Activated CD8-positive, alpha-beta T cell treated with anti-CD3 and anti-CD28 coated beads, Interleukin-2, amount 10 ng/mL, durations not matched to agents 7 days and 5 days (primary cell): ENCODE measurements at regions not wholly inside any gene's neighbourhood (a gene's known extent, or its start where the extent isn't known, plus 50 kb on each side); places are given as distances from the start of the nearest gene placed in this dataset.
"Not testable (repeated sequence)": the region's sequence is repeated elsewhere in the genome, so short reads cannot be mapped to it uniquely, and the experiment has no call there.

Source experiments
- ATAC-seq: fragments of 150-1000 bp; cut with Tn5 transposase; one replicate; pipeline ENCODE4 v1.10.0; 2021; ENCODE audit warnings: moderate library complexity
- CTCF ChIA-PET: fragments of 350-600 bp; sonication (Branson Sonifier 250); formaldehyde crosslinking; loops from one replicate; lab custom pipeline; 2021; ENCODE audit warnings: antibody characterized with exemption; lab: Charles Lee
- POLR2A ChIA-PET: fragments of 350-600 bp; sonication (Branson Sonifier 250); formaldehyde crosslinking; loops from one replicate; lab custom pipeline; 2021; ENCODE audit warnings: antibody characterized with exemption; lab: Charles Lee
- DNase-seq: peaks from one replicate; pipeline ENCODE4 v3.0.0-alpha.2; 2020
- H3K27ac Mint-ChIP-seq: one replicate; pipeline ENCODE4 v1.8.0; 2021; ENCODE audit warnings: mild to moderate bottlenecking, mixed read lengths
- H3K27me3 Mint-ChIP-seq: one replicate; pipeline ENCODE4 v1.8.0; 2021; ENCODE audit warnings: low read depth, mixed read lengths
- H3K36me3 Mint-ChIP-seq: one replicate; pipeline ENCODE4 v1.8.0; 2021; ENCODE audit warnings: low read depth, mixed read lengths
- H3K4me1 Mint-ChIP-seq: one replicate; pipeline ENCODE4 v1.8.0; 2021; ENCODE audit warnings: low read depth, mixed read lengths
- H3K4me3 Mint-ChIP-seq: one replicate; pipeline ENCODE4 v1.8.0; 2021; ENCODE audit warnings: mild to moderate bottlenecking, mixed read lengths
- H3K9me3 Mint-ChIP-seq: one replicate; pipeline ENCODE4 v1.8.0; 2022; ENCODE audit warnings: mixed read lengths; ENCODE audit not compliant: insufficient read depth

GRCh38 chr5:96114736-96115135, 153.1 kb upstream of the ELL2 start:
- ATAC-seq (no peak), DNase-seq (no peak)
- Mint-ChIP-seq H3K36me3 (no peaks in the 10 kb centered on the region), H3K9me3 (no peaks in the 10 kb centered on the region), H3K4me1 (peaks cover 4% of the 10 kb centered on the region), H3K4me3 (no peak overlapping the region), H3K27me3 (peaks cover 3% of the 10 kb centered on the region), H3K27ac (no peak overlapping the region)
- POLR2A ChIA-PET: interaction anchor here (0.6 kb wide), 1 partner anchor 49 kb away, joined by 3 read pairs; no protein-coding TSS in a partner anchor
- CTCF ChIA-PET: no interaction called here

GRCh38 chr5:96113170-96113939, 151.7 kb upstream of the ELL2 start:
- Mint-ChIP-seq H3K9me3 (no peaks in the 10 kb centered on the region), H3K36me3 (no peaks in the 10 kb centered on the region), H3K4me3 (no peak overlapping the region), H3K4me1 (peaks cover 4% of the 10 kb centered on the region), H3K27ac (no peak overlapping the region), H3K27me3 (no peaks in the 10 kb centered on the region)
- no peak for ATAC-seq
- no peak for DNase-seq
- CTCF ChIA-PET: no interaction called here
- POLR2A ChIA-PET: no interaction called here

GRCh38 chr5:96112703-96113102, 151.1 kb upstream of the ELL2 start:
- CTCF ChIA-PET: no interaction called here
- peaks cover 4% of the 10 kb centered on the region for H3K4me1 Mint-ChIP-seq
- no peaks in the 10 kb centered on the region for H3K36me3 Mint-ChIP-seq
- H3K4me3 Mint-ChIP-seq: no peak overlapping the region
- ATAC-seq: no peak
- H3K9me3 Mint-ChIP-seq: no peaks in the 10 kb centered on the region
- POLR2A ChIA-PET: no interaction called here
- no peak overlapping the region for H3K27ac Mint-ChIP-seq
- DNase-seq: no peak
- H3K27me3 Mint-ChIP-seq: no peaks in the 10 kb centered on the region

- Mint-ChIP-seq H3K27ac (no peak overlapping the region), H3K36me3 (no peaks in the 10 kb centered on the region), H3K4me3 (no peak overlapping the region), H3K4me1 (peaks cover 4% of the 10 kb centered on the region), H3K9me3 (no peaks in the 10 kb centered on the region), H3K27me3 (no peaks in the 10 kb centered on the region)
- no peak for ATAC-seq
- CTCF ChIA-PET: interaction anchor here (0.9 kb wide), 1 partner anchor 224 kb away, joined by 3 read pairs; no protein-coding TSS in a partner anchor
- DNase-seq: no peak
- POLR2A ChIA-PET: no interaction called here
Measured at GRCh38 chr5:96112123-96112670, 150.5 kb upstream of the ELL2 start.

GRCh38 chr5:96111080-96111756, 149.6 kb upstream of the ELL2 start:
- Mint-ChIP-seq H3K27me3 (no peaks in the 10 kb centered on the region), H3K27ac (no peak overlapping the region), H3K36me3 (no peaks in the 10 kb centered on the region), H3K9me3 (no peaks in the 10 kb centered on the region), H3K4me1 (peaks cover 4% of the 10 kb centered on the region), H3K4me3 (no peak overlapping the region)
- ChIA-PET POLR2A (no interaction called here), CTCF (interaction anchor here (0.9 kb wide), 1 partner anchor 225 kb away, joined by 3 read pairs; no protein-coding TSS in a partner anchor)
- ATAC-seq (no peak), DNase-seq (no peak)

GRCh38 chr5:96110300-96110699, 148.6 kb upstream of the ELL2 start:
- DNase-seq: no peak
- H3K27me3 Mint-ChIP-seq: no peaks in the 10 kb centered on the region
- no peak overlapping the region for H3K4me3 Mint-ChIP-seq
- H3K36me3 Mint-ChIP-seq: no peaks in the 10 kb centered on the region
- H3K9me3 Mint-ChIP-seq: no peaks in the 10 kb centered on the region
- no peak overlapping the region for H3K27ac Mint-ChIP-seq
- H3K4me1 Mint-ChIP-seq: peaks cover 1% of the 10 kb centered on the region
- ChIA-PET POLR2A (no interaction called here), CTCF (no interaction called here)
- ATAC-seq: no peak

GRCh38 chr5:96108629-96109028, 147.0 kb upstream of the ELL2 start:
- H3K9me3 Mint-ChIP-seq, H3K4me3 Mint-ChIP-seq, H3K27me3 Mint-ChIP-seq, ATAC-seq, DNase-seq, POLR2A ChIA-PET, H3K4me1 Mint-ChIP-seq, H3K36me3 Mint-ChIP-seq, H3K27ac Mint-ChIP-seq, CTCF ChIA-PET: not testable (repeated sequence)

- not testable (repeated sequence) for ATAC-seq
Measured at GRCh38 chr5:96103829-96104228, 142.2 kb upstream of the ELL2 start.

GRCh38 chr5:96101358-96102089, 139.9 kb upstream of the ELL2 start:
- H3K36me3 Mint-ChIP-seq: no peaks in the 10 kb centered on the region
- ATAC-seq: no peak
- CTCF ChIA-PET: no interaction called here

More at GRCh38 chr5:96103829-96104228, 142.2 kb upstream of the ELL2 start:
- H3K4me1 Mint-ChIP-seq, CTCF ChIA-PET, H3K36me3 Mint-ChIP-seq, POLR2A ChIA-PET, H3K27ac Mint-ChIP-seq, H3K4me3 Mint-ChIP-seq, H3K27me3 Mint-ChIP-seq, H3K9me3 Mint-ChIP-seq, DNase-seq: not testable (repeated sequence)

GRCh38 chr5:96097488-96097887, 135.8 kb upstream of the ELL2 start:
- H3K9me3 Mint-ChIP-seq, ATAC-seq, H3K27me3 Mint-ChIP-seq, H3K27ac Mint-ChIP-seq, DNase-seq, H3K4me3 Mint-ChIP-seq, POLR2A ChIA-PET, CTCF ChIA-PET, H3K4me1 Mint-ChIP-seq, H3K36me3 Mint-ChIP-seq: not testable (repeated sequence)

More at GRCh38 chr5:96101358-96102089, 139.9 kb upstream of the ELL2 start:
- Mint-ChIP-seq H3K9me3 (no peaks in the 10 kb centered on the region), H3K27ac (no peak overlapping the region), H3K4me1 (no peaks in the 10 kb centered on the region), H3K4me3 (no peak overlapping the region), H3K27me3 (no peaks in the 10 kb centered on the region)
- no peak for DNase-seq
- POLR2A ChIA-PET: interaction anchor here (0.6 kb wide), 1 partner anchor 81 kb away, joined by 3 read pairs; no protein-coding TSS in a partner anchor

GRCh38 chr5:96096724-96097123, 135.1 kb upstream of the ELL2 start:
- no peaks in the 10 kb centered on the region for H3K9me3 Mint-ChIP-seq
- POLR2A ChIA-PET: no interaction called here
- CTCF ChIA-PET: no interaction called here
- no peaks in the 10 kb centered on the region for H3K36me3 Mint-ChIP-seq
- no peak overlapping the region for H3K27ac Mint-ChIP-seq
- no peaks in the 10 kb centered on the region for H3K4me1 Mint-ChIP-seq
- no peak for DNase-seq
- H3K27me3 Mint-ChIP-seq: no peaks in the 10 kb centered on the region
- no peak for ATAC-seq
- no peak overlapping the region for H3K4me3 Mint-ChIP-seq
